Sciatic nerve (tissue), 2 donors: ENCODE measurements at regions not wholly inside any gene's neighbourhood (a gene's known extent, or its start where the extent isn't known, plus 50 kb on each side); places are given as distances from the start of the nearest gene placed in this dataset.
A peak's percentile ranks its signal among the peaks of the same experiment; 100 is the strongest.
"Not testable (repeated sequence)": the region's sequence is repeated elsewhere in the genome, so short reads cannot be mapped to it uniquely, and the experiment has no call there.

ENCODE experiments used
- ATAC-seq: fragments of 200-7000 bp; cut with Tn5 transposase; one replicate; pipeline ENCODE4 v1.9.1; 2020; ENCODE audit warnings: mild to moderate bottlenecking, moderate library complexity
- DNase-seq: peaks from one replicate; pipeline ENCODE4 v3.0.0-alpha.2; 2020; ENCODE audit warnings: low spot score
- intact Hi-C: fragments of 100-400 bp; cut with DNase I; formaldehyde crosslinking; loops from one replicate; pipeline ENCODE4 v1.14.2; 2022
- donor health status: DM: no; HTN: no; CAD: no.
- donor health status: DM: no; HTN: no; CAD: no.

DNA sequence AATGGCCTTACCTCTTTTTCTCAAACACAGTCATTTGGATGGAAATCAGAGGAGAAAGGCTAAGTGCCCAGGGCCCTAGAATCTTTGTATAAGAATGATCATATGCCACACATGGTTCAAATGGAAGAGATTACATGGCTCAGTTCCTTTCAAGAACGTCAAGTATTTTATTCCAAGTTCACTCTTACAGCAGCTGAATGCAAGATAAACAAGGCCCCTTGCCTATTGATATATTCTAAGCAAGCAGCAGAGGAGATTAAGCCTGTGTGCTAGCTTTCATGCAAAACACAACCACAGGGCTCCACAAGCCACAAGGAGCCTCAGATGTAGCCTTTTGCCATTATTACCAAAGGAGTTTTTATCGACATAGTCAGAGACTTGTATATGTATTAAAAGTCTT lies 55.3 kb upstream of the SLCO6A1 start:
- intact Hi-C loops, result no loop called here
- ATAC-seq (no peak), DNase-seq (no peak)

DNA sequence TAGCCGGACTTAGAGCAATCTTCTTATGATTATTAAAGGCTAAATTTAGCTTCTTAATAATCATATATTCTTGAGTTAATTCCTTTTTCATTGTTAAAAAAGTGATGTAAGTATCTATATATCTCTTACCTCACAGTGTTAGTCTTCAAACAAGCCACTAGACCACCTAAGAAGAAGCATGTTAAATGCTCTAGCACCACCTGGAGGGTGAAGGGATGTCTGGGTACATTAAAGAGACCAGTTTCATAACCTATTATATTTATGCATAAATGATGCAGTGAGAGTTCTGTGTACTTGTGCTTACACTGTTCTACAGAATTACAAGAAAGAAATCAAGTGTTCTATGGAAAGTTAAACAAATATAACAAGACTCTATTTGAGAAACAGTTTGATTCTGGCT lies 55.9 kb upstream of the SLCO6A1 start:
- intact Hi-C loops, result no loop called here
- DNase-seq (no peak), ATAC-seq (no peak)

- intact Hi-C loops, result no loop called here
- ATAC-seq (no peak), DNase-seq (peak; percentile 52)
Measured at GRCh38 chr5:102561894-102562760, 63.3 kb upstream of the SLCO6A1 start.

- ATAC-seq, result no peak
- intact Hi-C loops, result no loop called here
- DNase-seq, result no peak
Measured at GRCh38 chr5:102570747-102571146, 71.9 kb upstream of the SLCO6A1 start.

DNA sequence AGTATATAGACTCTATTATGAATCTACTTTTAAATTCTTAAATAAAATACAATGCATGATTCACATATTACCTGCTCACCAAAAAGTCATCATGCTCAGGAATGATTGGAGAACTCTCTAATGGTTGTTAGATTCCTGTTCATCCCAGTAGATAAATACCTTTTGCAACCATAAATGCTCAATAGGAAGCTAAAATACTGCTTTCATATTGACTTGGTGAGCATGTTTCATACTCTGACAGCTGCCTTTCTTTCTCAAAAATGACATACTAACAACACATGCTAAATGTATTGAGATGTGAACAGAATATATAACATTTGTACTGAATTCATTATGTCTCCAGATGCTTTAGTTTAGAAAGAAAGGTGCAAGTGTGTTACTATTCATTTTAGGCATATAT lies 79.6 kb upstream of the SLCO6A1 start:
- DNase-seq (no peak), ATAC-seq (no peak)
- intact Hi-C loops, result no loop called here

GRCh38 chr5:102579379-102579778 lies 80.6 kb upstream of the SLCO6A1 start:
- no peak for DNase-seq
- intact Hi-C loops, result no loop called here
- no peak for ATAC-seq

- DNase-seq, result no peak
- no peak for ATAC-seq
- intact Hi-C loops, result loop anchor here (5.0 kb wide), 1 partner anchor 461 kb away; no protein-coding TSS in a partner anchor
Measured at GRCh38 chr5:102581011-102581410, 82.2 kb upstream of the SLCO6A1 start.

DNA sequence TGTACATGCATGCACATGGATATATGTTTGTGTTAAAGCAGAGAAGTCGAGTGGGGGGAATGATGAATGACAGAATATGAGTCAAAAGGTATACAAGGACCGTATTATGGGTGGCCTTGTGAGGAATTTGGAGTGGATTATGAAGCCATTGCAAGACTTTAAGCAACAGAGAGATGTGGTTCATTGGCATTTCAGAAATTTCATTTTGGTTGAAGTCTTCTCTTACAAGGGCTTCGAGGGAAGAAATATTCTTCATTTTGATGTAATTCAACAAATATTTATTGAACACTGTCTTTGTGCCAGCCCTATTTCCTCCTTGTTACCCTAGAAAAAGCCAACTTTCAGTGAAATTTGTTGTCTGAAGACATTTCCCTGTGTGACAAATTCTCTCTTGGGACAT lies 83.9 kb upstream of the SLCO6A1 start:
- no peak for DNase-seq
- ATAC-seq, result no peak
- intact Hi-C loops, result loop anchor here (5.0 kb wide), 1 partner anchor 460 kb away; no protein-coding TSS in a partner anchor

- intact Hi-C loops, result loop anchor here (5.0 kb wide), 1 partner anchor 459 kb away; no protein-coding TSS in a partner anchor
- no peak for ATAC-seq
- DNase-seq, result no peak
Measured at GRCh38 chr5:102583276-102584124, 84.7 kb upstream of the SLCO6A1 start.

DNA sequence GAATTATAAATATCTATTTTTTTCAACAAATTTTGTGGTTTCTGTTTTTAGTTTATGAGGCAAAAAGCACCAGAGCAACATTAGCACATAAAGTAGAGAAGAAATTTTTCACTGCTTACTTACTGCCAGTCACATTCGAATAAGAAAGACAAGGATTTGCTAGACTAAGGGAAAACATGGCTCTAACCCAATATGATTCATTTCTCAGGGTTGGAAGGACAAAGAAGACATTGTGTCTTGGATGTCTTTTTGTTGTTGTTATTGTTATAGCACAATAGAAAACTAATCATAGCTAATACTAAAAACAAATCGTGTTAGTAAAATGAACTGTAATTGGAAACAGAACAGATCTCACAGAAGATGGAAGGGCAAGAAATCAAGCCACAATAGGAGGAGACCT lies 90.9 kb upstream of the SLCO6A1 start:
- ATAC-seq, result no peak
- intact Hi-C loops, result no loop called here
- DNase-seq, result no peak

DNA sequence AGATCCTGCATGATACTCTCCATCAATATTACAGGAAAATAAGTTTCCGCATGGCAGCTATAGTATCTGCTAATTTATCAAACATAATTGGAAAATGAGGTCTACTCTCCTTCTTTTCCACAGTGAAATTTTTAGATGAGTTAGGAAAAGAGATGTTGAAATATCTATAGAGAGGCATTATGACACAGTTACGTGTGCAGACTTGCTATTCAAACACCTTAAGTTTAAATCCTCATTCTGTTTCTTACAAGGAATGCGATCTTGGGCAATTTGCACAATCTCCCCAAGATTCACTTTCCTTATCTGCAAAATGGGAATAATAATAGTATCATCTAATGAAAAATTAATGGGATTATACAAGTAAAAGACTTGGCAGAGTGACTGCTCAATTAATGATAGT lies 91.7 kb upstream of the SLCO6A1 start:
- intact Hi-C loops, result no loop called here
- DNase-seq (no peak), ATAC-seq (no peak)

DNA sequence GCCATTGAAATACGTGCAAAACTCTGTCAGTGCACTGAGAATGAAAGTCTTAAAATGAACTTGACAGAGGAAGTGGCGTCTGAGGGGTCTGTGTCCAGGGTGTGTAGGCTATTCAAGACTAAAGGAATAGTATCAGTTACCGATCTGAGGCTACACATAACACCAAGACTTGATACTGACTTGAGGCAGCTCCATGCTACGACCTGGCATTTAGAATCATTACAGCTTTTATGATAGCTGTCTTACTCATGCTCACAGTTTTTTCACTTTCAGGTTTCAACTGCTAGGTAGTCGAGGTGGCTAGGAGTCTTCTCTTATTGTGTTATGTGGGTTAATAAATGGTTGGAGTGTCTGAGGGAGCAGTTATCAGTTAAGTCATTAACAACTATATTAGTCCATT lies 92.8 kb upstream of the SLCO6A1 start:
- DNase-seq (no peak), ATAC-seq (no peak)
- intact Hi-C loops, result no loop called here

DNA sequence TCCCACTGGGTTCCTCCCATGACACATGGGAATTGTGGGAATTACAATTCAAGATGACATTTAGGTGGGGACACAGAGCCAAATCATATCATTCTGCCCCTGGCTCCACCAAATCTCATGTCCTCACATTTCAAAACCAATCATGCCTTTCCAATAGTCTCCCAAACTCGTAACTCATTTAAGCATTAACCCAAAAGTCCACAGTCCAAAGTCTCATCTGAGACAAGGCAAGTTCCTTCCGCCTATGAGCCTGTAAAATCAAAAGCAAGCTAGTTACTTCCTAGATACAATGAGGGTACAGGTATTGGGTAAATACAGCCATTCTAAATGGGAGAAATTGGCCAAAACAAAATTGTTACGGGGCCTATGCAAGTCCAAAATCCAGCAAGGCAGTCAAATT lies 93.8 kb upstream of the SLCO6A1 start:
- DNase-seq, ATAC-seq, intact Hi-C loops: not testable (repeated sequence)

GRCh38 chr5:102594192-102594591 lies 95.4 kb upstream of the SLCO6A1 start:
- DNase-seq (no peak), ATAC-seq (no peak)
- intact Hi-C loops, result no loop called here

DNA sequence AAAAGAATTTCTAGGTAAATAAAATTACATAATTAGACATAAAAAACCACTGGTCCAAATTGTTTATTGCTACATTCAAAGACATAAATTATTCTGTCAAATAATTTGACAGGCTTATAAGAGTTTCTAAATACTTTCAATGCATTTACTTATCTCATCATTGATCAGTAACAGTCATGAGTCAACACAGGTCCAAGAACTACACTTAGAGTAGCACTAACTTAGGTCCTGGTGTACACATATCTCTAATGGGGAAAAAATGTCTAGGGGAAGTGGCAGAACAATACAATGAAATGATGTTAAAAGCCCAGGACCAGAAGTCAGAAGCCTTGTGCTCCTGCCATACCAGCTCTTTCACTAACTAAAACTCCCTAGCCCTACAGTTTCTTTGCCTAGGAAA lies 96.5 kb upstream of the SLCO6A1 start:
- ATAC-seq, result no peak
- DNase-seq, result no peak
- intact Hi-C loops, result no loop called here

- no peak for ATAC-seq
- DNase-seq, result no peak
- intact Hi-C loops, result no loop called here
Measured at GRCh38 chr5:102596113-102596512, 97.3 kb upstream of the SLCO6A1 start.

GRCh38 chr5:102596951-102597350 lies 98.2 kb upstream of the SLCO6A1 start:
- intact Hi-C loops, result no loop called here
- no peak for ATAC-seq
- no peak for DNase-seq

DNA sequence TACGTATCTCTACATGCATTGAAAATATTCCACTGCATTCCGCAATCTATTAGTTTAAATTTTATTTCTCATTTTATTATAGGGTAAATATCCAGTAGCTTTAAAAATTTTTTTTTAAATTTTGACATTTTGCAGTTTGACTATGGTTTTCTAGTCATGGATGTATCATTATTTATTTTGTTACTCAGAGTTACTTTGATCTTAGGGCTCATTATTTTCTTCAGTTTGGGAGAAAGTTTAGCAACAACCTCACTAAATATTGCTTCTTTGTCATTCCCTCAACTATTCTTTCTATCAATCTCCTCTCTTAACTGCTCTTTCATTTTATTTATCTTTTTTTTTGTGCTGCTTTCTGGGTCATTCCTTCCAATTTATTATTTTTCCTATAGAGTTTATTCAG lies 100.5 kb upstream of the SLCO6A1 start:
- intact Hi-C loops, result no loop called here
- DNase-seq (no peak), ATAC-seq (no peak)

- ATAC-seq (no peak), DNase-seq (no peak)
- intact Hi-C loops, result no loop called here
Measured at GRCh38 chr5:102600964-102601363, 102.2 kb upstream of the SLCO6A1 start.

- ATAC-seq, result no peak
- intact Hi-C loops, result no loop called here
Measured at GRCh38 chr5:102603670-102604069, 104.9 kb upstream of the SLCO6A1 start.

More at GRCh38 chr5:102603670-102604069, 104.9 kb upstream of the SLCO6A1 start:
- DNase-seq, result no peak
